ENCODE measurements at regions not wholly inside any gene's neighbourhood (a gene's known extent, or its start where the extent isn't known, plus 50 kb on each side); places are given as distances from the start of the nearest gene placed in this dataset.

GRCh38 chr1:219664310-219665029 is 51.6 kb upstream of the ZC3H11B start:
- no peak for DNase-seq

Data from NCI-H1436 (cell line).